Testis (tissue), 2 donors: ENCODE measurements at regions not wholly inside any gene's neighbourhood (a gene's known extent, or its start where the extent isn't known, plus 50 kb on each side); places are given as distances from the start of the nearest gene placed in this dataset.

Experiments
- DNase-seq: peaks from one replicate; pipeline ENCODE4 v3.0.0-alpha.2; 2019
- H3K27ac ChIP-seq, 2 donors: fragments of 200-600 bp; sonication (generic); one replicate each; pipeline ENCODE4 v1.5.1; 2019
- H3K27me3 ChIP-seq: fragments of 200-600 bp; sonication (generic); one replicate; pipeline ENCODE4 v1.5.1; 2019
- H3K36me3 ChIP-seq: fragments of 200-600 bp; sonication (generic); one replicate; pipeline ENCODE4 v1.5.1; 2017; ENCODE audit warnings: low read depth; ENCODE audit errors: missing control alignments
- H3K4me1 ChIP-seq: fragments of 200-600 bp; sonication (generic); one replicate; pipeline ENCODE4 v1.5.1; 2019
- H3K4me3 ChIP-seq, 2 donors: fragments of 200-600 bp; sonication (generic); one replicate each; pipeline ENCODE4 v1.5.1; 2017 to 2019
- H3K9me3 ChIP-seq: fragments of 200-600 bp; sonication (generic); one replicate; pipeline ENCODE4 v1.5.1; 2017
- POLR2A ChIP-seq: fragments of 450-650 bp; IDR thresholded peaks from one replicate; pipeline ENCODE4 v1.6.1; 2017; ENCODE audit warnings: antibody characterized with exemption, mild to moderate bottlenecking, moderate library complexity
- WGBS, 2 donors: methylation state at CpG; one replicate each; pipeline ENCODE4 v1.1.5; 2018; 5-methylcytosine and 5-hydroxymethylcytosine counted together
- intact Hi-C: fragments of 100-400 bp; cut with DNase I; formaldehyde crosslinking; loops from one replicate; pipeline ENCODE4 v1.15.1; 2023; ENCODE audit warnings: low total_unique reads
- TF ChIP-seq, protein P1 (sequence below), 3 experiments: fragments of 450-650 bp in 2 of 3; fragments of 200-600 bp in 1 of 3; sonication (generic) in 1 of 3; IDR thresholded peaks; one replicate each; pipeline ENCODE4 v1.5.1; 2016 to 2019; ENCODE audit warnings: antibody characterized with exemption in 3 of 3, mild to moderate bottlenecking in 2 of 3, moderate library complexity in 1 of 3

DNA sequence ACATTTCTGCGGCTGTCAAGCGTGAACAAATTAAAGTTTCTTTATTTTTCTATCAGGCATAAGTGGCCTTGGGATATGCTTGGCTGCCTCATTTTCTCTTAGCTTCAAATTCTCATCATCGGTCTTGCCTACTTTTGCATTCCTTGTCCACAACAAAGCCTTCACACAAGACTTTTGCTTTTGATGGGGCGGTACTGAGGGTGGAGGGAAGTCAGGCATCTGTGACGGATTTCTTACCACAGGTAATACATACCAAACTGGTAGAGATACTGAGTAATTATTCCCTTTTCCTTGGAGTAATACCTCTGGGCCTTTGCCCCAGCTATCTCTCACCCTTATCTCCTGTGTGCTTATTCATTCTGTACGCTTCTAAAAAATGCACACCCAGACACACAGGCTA lies 468.3 kb upstream of the RGPD4 start:
- no peaks in the 10 kb centered on the region for H3K9me3 ChIP-seq
- H3K27ac ChIP-seq = no peak overlapping the region
- TF ChIP-seq, protein P1, sequence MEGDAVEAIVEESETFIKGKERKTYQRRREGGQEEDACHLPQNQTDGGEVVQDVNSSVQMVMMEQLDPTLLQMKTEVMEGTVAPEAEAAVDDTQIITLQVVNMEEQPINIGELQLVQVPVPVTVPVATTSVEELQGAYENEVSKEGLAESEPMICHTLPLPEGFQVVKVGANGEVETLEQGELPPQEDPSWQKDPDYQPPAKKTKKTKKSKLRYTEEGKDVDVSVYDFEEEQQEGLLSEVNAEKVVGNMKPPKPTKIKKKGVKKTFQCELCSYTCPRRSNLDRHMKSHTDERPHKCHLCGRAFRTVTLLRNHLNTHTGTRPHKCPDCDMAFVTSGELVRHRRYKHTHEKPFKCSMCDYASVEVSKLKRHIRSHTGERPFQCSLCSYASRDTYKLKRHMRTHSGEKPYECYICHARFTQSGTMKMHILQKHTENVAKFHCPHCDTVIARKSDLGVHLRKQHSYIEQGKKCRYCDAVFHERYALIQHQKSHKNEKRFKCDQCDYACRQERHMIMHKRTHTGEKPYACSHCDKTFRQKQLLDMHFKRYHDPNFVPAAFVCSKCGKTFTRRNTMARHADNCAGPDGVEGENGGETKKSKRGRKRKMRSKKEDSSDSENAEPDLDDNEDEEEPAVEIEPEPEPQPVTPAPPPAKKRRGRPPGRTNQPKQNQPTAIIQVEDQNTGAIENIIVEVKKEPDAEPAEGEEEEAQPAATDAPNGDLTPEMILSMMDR (IDR thresholded peaks at IDR 0.05) = no peak
- TF ChIP-seq POLR2A = no peak
- no peaks in the 10 kb centered on the region for H3K36me3 ChIP-seq
- intact Hi-C loops = no loop called here
- H3K4me3 ChIP-seq = no peak overlapping the region
- no peak for DNase-seq
- WGBS, 2 donors = 82 to 84% methylated on average over 6 of the region's 6 CpGs
- no peaks in the 10 kb centered on the region for H3K27me3 ChIP-seq
- no peaks in the 10 kb centered on the region for H3K4me1 ChIP-seq

DNA sequence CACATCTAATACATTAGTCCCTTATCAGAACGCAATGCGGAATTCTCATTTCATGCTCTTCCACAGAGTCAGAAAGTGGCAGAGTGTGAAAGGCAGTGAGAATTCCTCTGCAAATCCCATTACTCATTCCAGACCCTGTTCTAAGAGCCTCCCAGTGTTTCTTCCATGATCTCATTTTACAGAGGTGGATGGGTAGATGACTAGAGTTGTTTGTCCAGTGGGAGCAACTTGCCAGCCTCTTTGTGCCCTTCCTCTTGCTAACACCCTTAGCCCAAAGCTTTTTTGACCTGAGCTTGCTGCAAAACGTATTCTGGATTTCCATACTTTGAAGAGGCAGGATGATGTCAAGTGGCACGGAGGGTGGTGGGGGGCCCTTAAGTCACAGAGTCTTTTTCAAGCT lies 467.7 kb upstream of the RGPD4 start:
- TF ChIP-seq, protein P1 (IDR thresholded peaks at IDR 0.05) = no peak
- TF ChIP-seq POLR2A = no peak
- 90 to 94% methylated on average over 4 of the region's 4 CpGs for WGBS, 2 donors
- intact Hi-C loops = no loop called here
- no peaks in the 10 kb centered on the region for H3K4me1 ChIP-seq
- no peak overlapping the region for H3K4me3 ChIP-seq
- no peaks in the 10 kb centered on the region for H3K27me3 ChIP-seq
- no peaks in the 10 kb centered on the region for H3K9me3 ChIP-seq
- no peaks in the 10 kb centered on the region for H3K36me3 ChIP-seq
- no peak for DNase-seq
- H3K27ac ChIP-seq = no peak overlapping the region

DNA sequence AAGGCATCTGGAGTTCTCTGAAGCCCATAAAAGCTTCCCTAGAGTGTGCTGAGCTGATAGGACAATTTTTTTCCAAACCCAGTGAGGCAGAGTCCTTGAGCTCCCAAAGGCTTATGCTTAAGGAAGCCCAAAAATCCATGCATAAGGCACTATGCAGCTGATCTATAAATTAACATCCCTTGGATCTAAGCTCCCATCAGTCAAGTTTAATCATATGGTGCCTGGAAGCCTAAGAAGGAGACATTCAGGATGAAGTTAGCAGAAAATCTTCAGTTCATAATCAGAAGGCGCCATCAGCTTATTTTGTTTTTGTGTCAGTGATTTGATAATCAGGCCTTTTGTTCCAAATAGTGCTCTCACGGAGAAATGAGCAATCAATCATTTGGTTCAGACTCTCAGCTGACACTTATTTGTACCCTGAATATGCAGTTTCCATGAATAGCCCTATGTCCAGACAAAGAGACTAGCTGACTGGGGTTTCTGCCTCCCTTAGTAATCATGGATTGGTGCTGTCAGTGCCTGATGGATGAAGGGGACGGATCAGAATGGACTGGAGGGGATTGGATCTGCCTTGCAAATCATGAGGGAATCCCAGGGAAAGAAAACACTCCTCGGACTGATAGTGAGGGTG lies 464.8 kb upstream of the RGPD4 start:
- intact Hi-C loops = no loop called here
- Histone ChIP-seq H3K27ac (no peak overlapping the region), H3K36me3 (no peaks in the 10 kb centered on the region), H3K4me1 (no peaks in the 10 kb centered on the region), H3K9me3 (no peaks in the 10 kb centered on the region), H3K4me3 (no peak overlapping the region), H3K27me3 (no peaks in the 10 kb centered on the region)
- TF ChIP-seq, protein P1 (IDR thresholded peaks at IDR 0.05) = no peak
- no peak for TF ChIP-seq POLR2A
- DNase-seq = no peak
- 76 to 87% methylated on average over 4 of the region's 4 CpGs for WGBS, 2 donors

DNA sequence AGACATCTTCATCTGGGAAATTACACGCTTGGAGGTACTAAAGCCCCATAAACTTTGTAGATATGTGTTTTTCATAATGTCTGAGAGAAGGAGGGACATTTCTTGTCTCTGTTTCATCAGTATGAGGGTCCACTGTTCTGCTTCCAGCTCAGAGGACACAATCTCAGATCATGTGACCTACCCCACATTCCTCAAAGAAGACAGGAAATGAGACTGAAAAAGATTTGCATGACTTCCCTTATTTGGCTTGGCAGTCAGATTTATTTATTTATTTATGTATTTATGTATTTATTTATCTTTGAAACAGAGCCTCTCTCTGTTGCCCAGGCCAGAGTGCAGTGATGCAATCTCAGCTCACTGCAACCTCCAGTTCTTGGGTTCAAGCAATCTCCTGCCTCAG lies 463.7 kb upstream of the RGPD4 start:
- 100% methylated on average over 1 of the region's 1 CpG for WGBS, 2 donors
- Histone ChIP-seq H3K36me3 (no peaks in the 10 kb centered on the region), H3K4me1 (no peaks in the 10 kb centered on the region), H3K9me3 (no peaks in the 10 kb centered on the region), H3K27me3 (no peaks in the 10 kb centered on the region), H3K4me3 (no peak overlapping the region), H3K27ac (no peak overlapping the region)
- no peak for TF ChIP-seq POLR2A
- TF ChIP-seq, protein P1 (IDR thresholded peaks at IDR 0.05) = no peak
- no peak for DNase-seq
- intact Hi-C loops = no loop called here

DNA sequence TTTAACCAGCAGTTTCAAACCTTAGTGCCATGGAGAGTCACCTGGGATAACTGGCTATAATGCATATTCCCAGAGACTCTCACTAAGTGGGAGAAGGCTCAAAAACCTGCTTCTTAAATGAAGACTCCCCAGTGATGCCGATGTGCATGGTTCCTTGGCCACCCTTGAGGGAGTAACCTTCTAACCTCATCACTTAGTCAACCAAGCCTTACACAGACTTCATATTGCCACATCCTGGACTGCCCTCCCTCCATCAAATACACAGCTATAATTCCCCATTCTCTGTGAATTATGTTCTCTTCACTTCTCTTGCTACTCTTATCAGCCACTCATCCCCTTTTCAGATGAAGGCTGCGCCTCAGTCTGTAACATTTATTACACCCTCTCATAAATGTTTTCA lies 462.9 kb upstream of the RGPD4 start:
- Histone ChIP-seq H3K4me3 (no peak overlapping the region), H3K27ac (no peak overlapping the region), H3K4me1 (no peaks in the 10 kb centered on the region), H3K9me3 (no peaks in the 10 kb centered on the region), H3K27me3 (no peaks in the 10 kb centered on the region), H3K36me3 (no peaks in the 10 kb centered on the region)
- intact Hi-C loops = no loop called here
- WGBS, 2 donors = 77 to 90% methylated on average over 2 of the region's 2 CpGs
- TF ChIP-seq, protein P1 (IDR thresholded peaks at IDR 0.05) = no peak
- TF ChIP-seq POLR2A = no peak
- DNase-seq = no peak
